NCI-H2029 (cell line): ENCODE measurements at regions not wholly inside any gene's neighbourhood (a gene's known extent, or its start where the extent isn't known, plus 50 kb on each side); places are given as distances from the start of the nearest gene placed in this dataset.

Source experiments
- DNase-seq: peaks from one replicate; lab custom pipeline; 2025; lab: John Stamatoyannopoulos, UW

GRCh38 chr4:180057891-180058671 lies 2185.1 kb upstream of the TENM3 start:
- no peak for DNase-seq

- no peak for DNase-seq
Measured at GRCh38 chr4:180058691-180059215, 2184.4 kb upstream of the TENM3 start.

GRCh38 chr4:180059216-180059881 lies 2183.9 kb upstream of the TENM3 start:
- no peak for DNase-seq

GRCh38 chr4:180060159-180060889 lies 2182.9 kb upstream of the TENM3 start:
- no peak for DNase-seq

GRCh38 chr4:180081072-180081471 lies 2162.1 kb upstream of the TENM3 start:
- DNase-seq, result no peak

- no peak for DNase-seq
Measured at GRCh38 chr4:180084561-180084960, 2158.6 kb upstream of the TENM3 start.

- no peak for DNase-seq
Measured at GRCh38 chr4:180086480-180087190, 2156.6 kb upstream of the TENM3 start.

- DNase-seq, result no peak
Measured at GRCh38 chr4:180098586-180098985, 2144.6 kb upstream of the TENM3 start.

- DNase-seq, result no peak
Measured at GRCh38 chr4:180099957-180100356, 2143.2 kb upstream of the TENM3 start.

- no peak for DNase-seq
Measured at GRCh38 chr4:180100433-180101344, 2142.5 kb upstream of the TENM3 start.

GRCh38 chr4:180101348-180102083 lies 2141.7 kb upstream of the TENM3 start:
- DNase-seq, result no peak

- DNase-seq, result no peak
Measured at GRCh38 chr4:180103794-180104193, 2139.4 kb upstream of the TENM3 start.

- DNase-seq, result no peak
Measured at GRCh38 chr4:180105362-180105761, 2137.8 kb upstream of the TENM3 start.

- no peak for DNase-seq
Measured at GRCh38 chr4:180106122-180106521, 2137.1 kb upstream of the TENM3 start.

- DNase-seq, result no peak
Measured at GRCh38 chr4:180106997-180107396, 2136.2 kb upstream of the TENM3 start.

GRCh38 chr4:180116840-180117239 lies 2126.4 kb upstream of the TENM3 start:
- DNase-seq, result no peak

GRCh38 chr4:180120068-180120467 lies 2123.1 kb upstream of the TENM3 start:
- no peak for DNase-seq

- no peak for DNase-seq
Measured at GRCh38 chr4:180134091-180134866, 2108.9 kb upstream of the TENM3 start.

GRCh38 chr4:180141734-180142133 lies 2101.5 kb upstream of the TENM3 start:
- DNase-seq, result no peak
